GM23338 (cell line): ENCODE measurements at regions not wholly inside any gene's neighbourhood (a gene's known extent, or its start where the extent isn't known, plus 50 kb on each side); places are given as distances from the start of the nearest gene placed in this dataset.

Experiments
- ATAC-seq: fragments of 200-7000 bp; cut with Tn5 transposase; 3 replicates; pipeline ENCODE4 v1.9.1; 2020
- DNase-seq: peaks from one replicate; pipeline ENCODE4 v3.0.0-alpha.2; 2015; ENCODE audit warnings: low spot score
- H2AFZ ChIP-seq: fragments of 200-600 bp; sonication (generic); 2 replicates; pipeline ENCODE4 v1.8.0; 2016; ENCODE audit warnings: antibody characterized with exemption, mild to moderate bottlenecking, moderate library complexity
- H3F3A ChIP-seq: fragments of 200-600 bp; sonication (generic); replicated peaks from 2 replicates; pipeline ENCODE4 v1.8.0; 2017; ENCODE audit warnings: antibody characterized with exemption, mixed run types, low read depth
- H3K27ac ChIP-seq: fragments of 200-600 bp; sonication (generic); 2 replicates; pipeline ENCODE4 v1.6.1; 2016; ENCODE audit warnings: low read depth
- H3K27me3 ChIP-seq: fragments of 200-600 bp; sonication (generic); 2 replicates; pipeline ENCODE4 v1.8.0; 2016; ENCODE audit warnings: mild to moderate bottlenecking, mixed run types, moderate library complexity; ENCODE audit not compliant: insufficient read depth
- H3K36me3 ChIP-seq: fragments of 200-600 bp; sonication (generic); 2 replicates; pipeline ENCODE4 v1.8.0; 2016; ENCODE audit warnings: mild to moderate bottlenecking; ENCODE audit not compliant: insufficient read depth
- H3K4me1 ChIP-seq: fragments of 200-600 bp; sonication (generic); 2 replicates; pipeline ENCODE4 v1.8.0; 2016; ENCODE audit warnings: mild to moderate bottlenecking, moderate library complexity; ENCODE audit not compliant: insufficient read depth
- H3K4me2 ChIP-seq: fragments of 200-600 bp; sonication (generic); 2 replicates; pipeline ENCODE4 v1.7.1; 2017; ENCODE audit warnings: mixed run types
- H3K4me3 ChIP-seq: fragments of 200-600 bp; sonication (generic); 2 replicates; pipeline ENCODE4 v1.6.1; 2016; ENCODE audit warnings: mixed run types
- H3K79me2 ChIP-seq: fragments of 200-600 bp; sonication (generic); replicated peaks from 2 replicates; pipeline ENCODE4 v1.8.0; 2017; ENCODE audit warnings: mild to moderate bottlenecking; ENCODE audit not compliant: insufficient read depth
- H3K9me2 ChIP-seq: fragments of 200-600 bp; sonication (generic); 2 replicates; pipeline ENCODE4 v1.8.0; 2017; ENCODE audit not compliant: insufficient read depth
- H4K20me1 ChIP-seq: fragments of 200-600 bp; sonication (generic); replicated peaks from 2 replicates; pipeline ENCODE4 v1.8.0; 2017; ENCODE audit warnings: mild to moderate bottlenecking; ENCODE audit not compliant: insufficient read depth
- H3K27ac Mint-ChIP-seq: 2 replicates; pipeline ENCODE4 v1.8.0; 2020; ENCODE audit warnings: inconsistent platforms, mild to moderate bottlenecking, moderate library complexity, mixed read lengths
- H3K27me3 Mint-ChIP-seq: 3 replicates; pipeline ENCODE4 v1.8.0; 2022; ENCODE audit warnings: low read depth, mild to moderate bottlenecking, moderate library complexity, mixed read lengths, inconsistent platforms; ENCODE audit not compliant: insufficient read depth, poor library complexity
- H3K36me3 Mint-ChIP-seq: 3 replicates; pipeline ENCODE4 v1.8.0; 2021; ENCODE audit warnings: low read depth, mild to moderate bottlenecking, inconsistent platforms, moderate library complexity, mixed read lengths
- H3K4me1 Mint-ChIP-seq: 3 replicates; pipeline ENCODE4 v1.8.0; 2020; ENCODE audit warnings: mild to moderate bottlenecking, inconsistent platforms, mixed read lengths
- H3K4me3 Mint-ChIP-seq: 3 replicates; pipeline ENCODE4 v1.8.0; 2021; ENCODE audit warnings: moderate library complexity, mild to moderate bottlenecking, inconsistent platforms, mixed read lengths
- H3K9me3 Mint-ChIP-seq: 3 replicates; pipeline ENCODE4 v1.8.0; 2020; ENCODE audit warnings: moderate library complexity, mild to moderate bottlenecking, inconsistent platforms, mixed read lengths
- CREB1 ChIP-seq: fragments of 250-450 bp; sonication (Bioruptor Pico); IDR thresholded peaks from 2 replicates; pipeline ENCODE4 v1.5.0; 2020; ENCODE audit warnings: low read depth, mild to moderate bottlenecking, moderate library complexity
- EZH2 ChIP-seq: fragments of 200-600 bp; sonication (generic); IDR thresholded peaks from one replicate; pipeline ENCODE4 v1.8.0; 2017; ENCODE audit warnings: antibody characterized with exemption, mild to moderate bottlenecking, low read depth; ENCODE audit not compliant: unreplicated experiment
- EZH2phosphoT487 ChIP-seq: fragments of 200-600 bp; sonication (generic); IDR thresholded peaks from one replicate; pipeline ENCODE4 v1.8.1; 2018; ENCODE audit warnings: antibody characterized with exemption; ENCODE audit not compliant: unreplicated experiment
- JUNB ChIP-seq: IDR thresholded peaks from one replicate; pipeline ENCODE4 v1.6.1; 2016; ENCODE audit warnings: antibody characterized with exemption; ENCODE audit not compliant: unreplicated experiment
- NANOG ChIP-seq: IDR thresholded peaks from 2 replicates; pipeline ENCODE4 v1.6.1; 2016; ENCODE audit warnings: antibody characterized with exemption, borderline replicate concordance
- POLR2AphosphoS5 ChIP-seq: IDR thresholded peaks from 2 replicates; pipeline ENCODE4 v1.6.1; 2016; ENCODE audit warnings: antibody characterized with exemption, low read depth
- STAT1 ChIP-seq: IDR thresholded peaks from one replicate; pipeline ENCODE4 v1.6.1; 2016; ENCODE audit warnings: antibody characterized with exemption; ENCODE audit not compliant: unreplicated experiment
- ZNF114 ChIP-seq: fragments of 250-450 bp; sonication (Bioruptor Pico); IDR thresholded peaks from 2 replicates; pipeline ENCODE4 v1.5.0; 2020; ENCODE audit warnings: mild to moderate bottlenecking, moderate library complexity
- ZNF331 ChIP-seq: fragments of 250-450 bp; sonication (Bioruptor Pico); IDR thresholded peaks from 2 replicates; pipeline ENCODE4 v1.5.0; 2020; ENCODE audit warnings: low read depth, mild to moderate bottlenecking, moderate library complexity
- TF ChIP-seq, protein P1 (sequence below): IDR thresholded peaks from 2 replicates; pipeline ENCODE4 v1.6.1; 2016; ENCODE audit warnings: antibody characterized with exemption
- TF ChIP-seq, protein P2 (sequence below): IDR thresholded peaks from one replicate; pipeline ENCODE4 v1.6.1; 2018; ENCODE audit warnings: antibody characterized with exemption; ENCODE audit not compliant: unreplicated experiment
- TF ChIP-seq, protein P3 (sequence below): fragments of 250-450 bp; sonication (Bioruptor Pico); IDR thresholded peaks from 2 replicates; pipeline ENCODE4 v1.5.0; 2020; ENCODE audit warnings: mild to moderate bottlenecking, moderate library complexity
- TF ChIP-seq, protein P4 (sequence below), 2 experiments: fragments of 200-600 bp in 1 of 2; sonication (generic) in 1 of 2; conservative IDR thresholded peaks; 2 replicates each; pipeline versions ENCODE4 v1.5.1 to v1.6.1; 2016 to 2017; ENCODE audit warnings: antibody characterized with exemption in 2 of 2, low read depth in 2 of 2, mild to moderate bottlenecking in 2 of 2, moderate library complexity in 1 of 2

DNA sequence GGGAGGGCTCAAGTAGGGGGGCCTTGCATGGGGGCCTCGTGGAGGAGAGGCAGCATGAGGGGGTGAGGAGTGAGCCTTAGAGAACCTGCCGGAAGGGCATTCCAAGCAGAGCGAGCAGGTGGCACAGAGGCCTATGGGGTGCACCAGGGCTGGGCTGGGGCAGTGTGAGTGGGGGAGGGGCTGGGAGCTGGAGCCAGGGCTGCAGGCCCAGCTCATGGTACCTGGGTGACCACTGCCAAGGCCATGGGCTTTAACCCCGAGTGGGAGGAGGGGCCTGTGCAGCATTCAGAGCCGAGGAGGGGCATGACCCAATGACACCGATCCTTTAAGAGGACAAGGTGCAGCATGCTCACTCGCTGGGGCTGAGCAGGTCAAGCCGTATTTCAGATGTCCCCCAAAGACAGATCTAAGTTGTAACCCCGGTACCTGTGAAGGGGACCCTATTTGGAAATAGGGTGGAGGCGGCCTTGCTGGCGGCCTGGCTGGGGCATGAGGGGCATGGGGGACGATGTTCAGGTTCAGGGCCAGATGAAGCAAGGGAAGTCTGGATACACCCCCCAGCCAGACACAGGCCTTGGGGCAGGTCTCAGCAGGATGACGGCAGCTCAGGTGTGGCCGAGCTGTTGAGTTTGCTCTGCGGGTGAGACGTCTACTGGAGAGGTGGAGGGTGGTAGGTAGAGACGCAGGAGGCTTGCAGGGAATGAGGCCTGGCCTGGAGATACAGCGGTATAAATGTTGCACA lies 137.0 kb downstream of the CPZ start:
- no peaks in the 10 kb centered on the region for H3K9me2 ChIP-seq
- H3K4me3 ChIP-seq: no peak overlapping the region
- no peak overlapping the region for H3K4me2 ChIP-seq
- no peak overlapping the region for H2AFZ ChIP-seq
- ATAC-seq (no peak), DNase-seq (no peak)
- H3K79me2 ChIP-seq: no peaks in the 10 kb centered on the region
- no peaks in the 10 kb centered on the region for H3F3A ChIP-seq
- H3K27me3 ChIP-seq: no peaks in the 10 kb centered on the region
- Mint-ChIP-seq H3K27me3 (peaks cover 7% of the 10 kb centered on the region), H3K36me3 (peaks cover 10% of the 10 kb centered on the region; the same call in 1 of the 3 replicates), H3K4me3 (no peak overlapping the region), H3K27ac (no peak overlapping the region), H3K9me3 (peaks cover 31% of the 10 kb centered on the region; the same call in 2 of the 3 replicates), H3K4me1 (peaks cover 6% of the 10 kb centered on the region; the same call in 2 of the 3 replicates)
- H4K20me1 ChIP-seq: no peaks in the 10 kb centered on the region
- H3K27ac ChIP-seq: no peak overlapping the region
- no peaks in the 10 kb centered on the region for H3K4me1 ChIP-seq
- TF ChIP-seq, protein P1, sequence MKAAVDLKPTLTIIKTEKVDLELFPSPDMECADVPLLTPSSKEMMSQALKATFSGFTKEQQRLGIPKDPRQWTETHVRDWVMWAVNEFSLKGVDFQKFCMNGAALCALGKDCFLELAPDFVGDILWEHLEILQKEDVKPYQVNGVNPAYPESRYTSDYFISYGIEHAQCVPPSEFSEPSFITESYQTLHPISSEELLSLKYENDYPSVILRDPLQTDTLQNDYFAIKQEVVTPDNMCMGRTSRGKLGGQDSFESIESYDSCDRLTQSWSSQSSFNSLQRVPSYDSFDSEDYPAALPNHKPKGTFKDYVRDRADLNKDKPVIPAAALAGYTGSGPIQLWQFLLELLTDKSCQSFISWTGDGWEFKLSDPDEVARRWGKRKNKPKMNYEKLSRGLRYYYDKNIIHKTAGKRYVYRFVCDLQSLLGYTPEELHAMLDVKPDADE: no peak
- no peak for TF ChIP-seq CREB1
- no peak for TF ChIP-seq EZH2
- TF ChIP-seq, protein P2, sequence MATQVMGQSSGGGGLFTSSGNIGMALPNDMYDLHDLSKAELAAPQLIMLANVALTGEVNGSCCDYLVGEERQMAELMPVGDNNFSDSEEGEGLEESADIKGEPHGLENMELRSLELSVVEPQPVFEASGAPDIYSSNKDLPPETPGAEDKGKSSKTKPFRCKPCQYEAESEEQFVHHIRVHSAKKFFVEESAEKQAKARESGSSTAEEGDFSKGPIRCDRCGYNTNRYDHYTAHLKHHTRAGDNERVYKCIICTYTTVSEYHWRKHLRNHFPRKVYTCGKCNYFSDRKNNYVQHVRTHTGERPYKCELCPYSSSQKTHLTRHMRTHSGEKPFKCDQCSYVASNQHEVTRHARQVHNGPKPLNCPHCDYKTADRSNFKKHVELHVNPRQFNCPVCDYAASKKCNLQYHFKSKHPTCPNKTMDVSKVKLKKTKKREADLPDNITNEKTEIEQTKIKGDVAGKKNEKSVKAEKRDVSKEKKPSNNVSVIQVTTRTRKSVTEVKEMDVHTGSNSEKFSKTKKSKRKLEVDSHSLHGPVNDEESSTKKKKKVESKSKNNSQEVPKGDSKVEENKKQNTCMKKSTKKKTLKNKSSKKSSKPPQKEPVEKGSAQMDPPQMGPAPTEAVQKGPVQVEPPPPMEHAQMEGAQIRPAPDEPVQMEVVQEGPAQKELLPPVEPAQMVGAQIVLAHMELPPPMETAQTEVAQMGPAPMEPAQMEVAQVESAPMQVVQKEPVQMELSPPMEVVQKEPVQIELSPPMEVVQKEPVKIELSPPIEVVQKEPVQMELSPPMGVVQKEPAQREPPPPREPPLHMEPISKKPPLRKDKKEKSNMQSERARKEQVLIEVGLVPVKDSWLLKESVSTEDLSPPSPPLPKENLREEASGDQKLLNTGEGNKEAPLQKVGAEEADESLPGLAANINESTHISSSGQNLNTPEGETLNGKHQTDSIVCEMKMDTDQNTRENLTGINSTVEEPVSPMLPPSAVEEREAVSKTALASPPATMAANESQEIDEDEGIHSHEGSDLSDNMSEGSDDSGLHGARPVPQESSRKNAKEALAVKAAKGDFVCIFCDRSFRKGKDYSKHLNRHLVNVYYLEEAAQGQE: no peak
- TF ChIP-seq, protein P3, sequence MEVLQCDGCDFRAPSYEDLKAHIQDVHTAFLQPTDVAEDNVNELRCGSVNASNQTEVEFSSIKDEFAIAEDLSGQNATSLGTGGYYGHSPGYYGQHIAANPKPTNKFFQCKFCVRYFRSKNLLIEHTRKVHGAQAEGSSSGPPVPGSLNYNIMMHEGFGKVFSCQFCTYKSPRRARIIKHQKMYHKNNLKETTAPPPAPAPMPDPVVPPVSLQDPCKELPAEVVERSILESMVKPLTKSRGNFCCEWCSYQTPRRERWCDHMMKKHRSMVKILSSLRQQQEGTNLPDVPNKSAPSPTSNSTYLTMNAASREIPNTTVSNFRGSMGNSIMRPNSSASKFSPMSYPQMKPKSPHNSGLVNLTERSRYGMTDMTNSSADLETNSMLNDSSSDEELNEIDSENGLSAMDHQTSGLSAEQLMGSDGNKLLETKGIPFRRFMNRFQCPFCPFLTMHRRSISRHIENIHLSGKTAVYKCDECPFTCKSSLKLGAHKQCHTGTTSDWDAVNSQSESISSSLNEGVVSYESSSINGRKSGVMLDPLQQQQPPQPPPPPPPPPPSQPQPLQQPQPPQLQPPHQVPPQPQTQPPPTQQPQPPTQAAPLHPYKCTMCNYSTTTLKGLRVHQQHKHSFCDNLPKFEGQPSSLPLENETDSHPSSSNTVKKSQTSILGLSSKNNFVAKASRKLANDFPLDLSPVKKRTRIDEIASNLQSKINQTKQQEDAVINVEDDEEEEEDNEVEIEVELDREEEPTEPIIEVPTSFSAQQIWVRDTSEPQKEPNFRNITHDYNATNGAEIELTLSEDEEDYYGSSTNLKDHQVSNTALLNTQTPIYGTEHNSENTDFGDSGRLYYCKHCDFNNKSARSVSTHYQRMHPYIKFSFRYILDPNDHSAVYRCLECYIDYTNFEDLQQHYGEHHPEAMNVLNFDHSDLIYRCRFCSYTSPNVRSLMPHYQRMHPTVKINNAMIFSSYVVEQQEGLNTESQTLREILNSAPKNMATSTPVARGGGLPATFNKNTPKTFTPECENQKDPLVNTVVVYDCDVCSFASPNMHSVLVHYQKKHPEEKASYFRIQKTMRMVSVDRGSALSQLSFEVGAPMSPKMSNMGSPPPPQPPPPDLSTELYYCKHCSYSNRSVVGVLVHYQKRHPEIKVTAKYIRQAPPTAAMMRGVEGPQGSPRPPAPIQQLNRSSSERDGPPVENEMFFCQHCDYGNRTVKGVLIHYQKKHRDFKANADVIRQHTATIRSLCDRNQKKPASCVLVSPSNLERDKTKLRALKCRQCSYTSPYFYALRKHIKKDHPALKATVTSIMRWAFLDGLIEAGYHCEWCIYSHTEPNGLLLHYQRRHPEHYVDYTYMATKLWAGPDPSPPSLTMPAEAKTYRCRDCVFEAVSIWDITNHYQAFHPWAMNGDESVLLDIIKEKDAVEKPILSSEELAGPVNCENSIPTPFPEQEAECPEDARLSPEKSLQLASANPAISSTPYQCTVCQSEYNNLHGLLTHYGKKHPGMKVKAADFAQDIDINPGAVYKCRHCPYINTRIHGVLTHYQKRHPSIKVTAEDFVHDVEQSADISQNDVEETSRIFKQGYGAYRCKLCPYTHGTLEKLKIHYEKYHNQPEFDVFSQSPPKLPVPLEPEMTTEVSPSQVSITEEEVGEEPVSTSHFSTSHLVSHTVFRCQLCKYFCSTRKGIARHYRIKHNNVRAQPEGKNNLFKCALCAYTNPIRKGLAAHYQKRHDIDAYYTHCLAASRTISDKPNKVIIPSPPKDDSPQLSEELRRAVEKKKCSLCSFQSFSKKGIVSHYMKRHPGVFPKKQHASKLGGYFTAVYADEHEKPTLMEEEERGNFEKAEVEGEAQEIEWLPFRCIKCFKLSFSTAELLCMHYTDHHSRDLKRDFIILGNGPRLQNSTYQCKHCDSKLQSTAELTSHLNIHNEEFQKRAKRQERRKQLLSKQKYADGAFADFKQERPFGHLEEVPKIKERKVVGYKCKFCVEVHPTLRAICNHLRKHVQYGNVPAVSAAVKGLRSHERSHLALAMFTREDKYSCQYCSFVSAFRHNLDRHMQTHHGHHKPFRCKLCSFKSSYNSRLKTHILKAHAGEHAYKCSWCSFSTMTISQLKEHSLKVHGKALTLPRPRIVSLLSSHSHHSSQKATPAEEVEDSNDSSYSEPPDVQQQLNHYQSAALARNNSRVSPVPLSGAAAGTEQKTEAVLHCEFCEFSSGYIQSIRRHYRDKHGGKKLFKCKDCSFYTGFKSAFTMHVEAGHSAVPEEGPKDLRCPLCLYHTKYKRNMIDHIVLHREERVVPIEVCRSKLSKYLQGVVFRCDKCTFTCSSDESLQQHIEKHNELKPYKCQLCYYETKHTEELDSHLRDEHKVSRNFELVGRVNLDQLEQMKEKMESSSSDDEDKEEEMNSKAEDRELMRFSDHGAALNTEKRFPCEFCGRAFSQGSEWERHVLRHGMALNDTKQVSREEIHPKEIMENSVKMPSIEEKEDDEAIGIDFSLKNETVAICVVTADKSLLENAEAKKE (CRISPR knock-in tag): no peak
- no peak for TF ChIP-seq EZH2phosphoT487
- no peak for TF ChIP-seq JUNB
- no peak for TF ChIP-seq ZNF114 (CRISPR knock-in tag)
- TF ChIP-seq STAT1: no peak
- no peak for TF ChIP-seq ZNF331 (CRISPR knock-in tag)
- TF ChIP-seq POLR2AphosphoS5: no peak
- TF ChIP-seq NANOG: no peak
- TF ChIP-seq, protein P4, sequence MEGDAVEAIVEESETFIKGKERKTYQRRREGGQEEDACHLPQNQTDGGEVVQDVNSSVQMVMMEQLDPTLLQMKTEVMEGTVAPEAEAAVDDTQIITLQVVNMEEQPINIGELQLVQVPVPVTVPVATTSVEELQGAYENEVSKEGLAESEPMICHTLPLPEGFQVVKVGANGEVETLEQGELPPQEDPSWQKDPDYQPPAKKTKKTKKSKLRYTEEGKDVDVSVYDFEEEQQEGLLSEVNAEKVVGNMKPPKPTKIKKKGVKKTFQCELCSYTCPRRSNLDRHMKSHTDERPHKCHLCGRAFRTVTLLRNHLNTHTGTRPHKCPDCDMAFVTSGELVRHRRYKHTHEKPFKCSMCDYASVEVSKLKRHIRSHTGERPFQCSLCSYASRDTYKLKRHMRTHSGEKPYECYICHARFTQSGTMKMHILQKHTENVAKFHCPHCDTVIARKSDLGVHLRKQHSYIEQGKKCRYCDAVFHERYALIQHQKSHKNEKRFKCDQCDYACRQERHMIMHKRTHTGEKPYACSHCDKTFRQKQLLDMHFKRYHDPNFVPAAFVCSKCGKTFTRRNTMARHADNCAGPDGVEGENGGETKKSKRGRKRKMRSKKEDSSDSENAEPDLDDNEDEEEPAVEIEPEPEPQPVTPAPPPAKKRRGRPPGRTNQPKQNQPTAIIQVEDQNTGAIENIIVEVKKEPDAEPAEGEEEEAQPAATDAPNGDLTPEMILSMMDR (conservative IDR thresholded peaks at IDR 0.05; ENCODE audit: low read depth in 2 of 2): no peak
- H3K36me3 ChIP-seq: no peaks in the 10 kb centered on the region
